Pons (tissue), 1 donor: ENCODE measurements at regions not wholly inside any gene's neighbourhood (a gene's known extent, or its start where the extent isn't known, plus 50 kb on each side); places are given as distances from the start of the nearest gene placed in this dataset.

ENCODE experiments used
- DNase-seq: peaks from one replicate; pipeline ENCODE4 v3.0.0-alpha.2; 2016; ENCODE audit warnings: low spot score

GRCh38 chr4:128358231-128358912 is 70.8 kb upstream of the PGRMC2 start:
- DNase-seq, result no peak

GRCh38 chr4:128357286-128357685 is 69.7 kb upstream of the PGRMC2 start:
- no peak for DNase-seq

GRCh38 chr4:128355305-128355704 is 67.7 kb upstream of the PGRMC2 start:
- DNase-seq, result no peak

DNA sequence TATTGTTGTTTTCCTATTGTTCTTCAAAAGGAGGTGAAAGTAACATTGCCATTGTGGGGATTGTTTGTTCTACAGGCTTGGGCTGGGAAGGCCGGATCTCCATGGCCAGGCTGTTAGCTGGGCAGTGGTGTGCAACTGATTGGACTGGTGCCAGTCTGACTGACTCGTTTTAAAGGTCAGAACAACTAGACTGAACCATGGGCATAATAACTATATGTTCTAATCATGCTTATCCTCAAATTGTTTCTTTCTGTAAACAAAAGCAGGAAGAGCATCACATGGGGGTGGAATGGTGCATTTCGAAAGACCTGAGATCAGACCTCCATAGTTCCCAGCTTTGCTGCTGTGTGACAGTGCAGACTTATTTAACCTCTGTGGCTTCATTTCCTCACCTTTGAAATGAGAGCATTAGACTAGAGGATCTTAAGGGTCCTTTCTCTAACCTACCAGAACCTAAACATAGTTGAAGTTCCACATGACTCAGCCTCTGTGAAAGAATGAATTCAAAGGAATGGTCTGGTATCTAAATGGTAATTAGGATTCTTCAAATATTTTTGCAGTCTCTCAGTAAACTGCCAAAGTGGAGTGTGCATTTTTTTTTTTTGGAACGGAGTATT is 66.7 kb upstream of the PGRMC2 start:
- DNase-seq, result no peak

GRCh38 chr4:128353791-128354190 is 66.2 kb upstream of the PGRMC2 start:
- no peak for DNase-seq

DNA sequence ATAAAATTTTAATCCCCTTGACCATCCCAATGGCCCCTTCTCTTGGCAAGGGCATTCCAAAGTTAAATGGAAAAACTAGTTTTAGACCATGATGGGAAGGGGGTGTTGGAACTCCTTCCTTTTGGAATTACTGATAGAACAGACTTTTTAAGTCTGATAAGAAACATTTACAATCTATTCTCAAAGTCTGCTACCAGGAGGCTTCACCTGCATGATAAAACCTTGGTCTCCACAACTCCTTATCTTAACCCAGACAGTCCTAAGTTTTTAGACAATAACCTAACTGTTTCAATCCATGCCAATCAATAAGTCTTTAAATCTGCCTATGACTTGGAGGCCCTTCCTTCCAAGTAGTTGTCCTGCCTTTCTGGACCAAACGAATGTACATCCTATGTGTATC is 63.9 kb upstream of the PGRMC2 start:
- no peak for DNase-seq

DNA sequence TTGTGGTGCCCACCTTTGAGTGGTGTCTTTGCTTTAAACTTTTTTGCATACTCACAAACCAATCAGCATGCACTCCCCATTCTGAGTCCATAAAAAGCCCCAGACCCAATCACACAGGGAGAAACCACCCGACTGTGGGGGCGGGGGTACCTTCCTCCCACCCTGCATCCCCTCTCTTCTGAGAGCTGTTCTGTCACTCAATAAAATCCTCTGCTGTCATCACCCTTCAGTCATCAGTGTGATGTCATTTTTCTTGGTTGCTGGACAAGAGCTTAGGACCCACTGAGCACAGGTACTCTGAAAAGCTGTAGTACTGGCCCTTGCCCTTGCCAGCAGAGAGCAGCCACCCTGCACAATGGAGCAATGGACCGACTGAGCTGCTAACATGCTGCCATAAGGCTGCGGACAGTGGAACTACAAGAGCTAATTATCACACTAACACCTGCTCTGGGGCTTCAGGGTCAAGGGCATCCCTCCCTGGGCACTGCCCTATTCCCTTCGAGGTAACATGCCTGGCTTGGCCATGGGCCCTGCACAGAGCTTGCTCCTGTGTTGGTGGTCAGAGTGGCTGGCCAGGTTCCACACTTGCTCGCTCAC is 62.9 kb upstream of the PGRMC2 start:
- DNase-seq, result no peak

GRCh38 chr4:128349921-128350320 is 62.3 kb upstream of the PGRMC2 start:
- DNase-seq, result no peak

DNA sequence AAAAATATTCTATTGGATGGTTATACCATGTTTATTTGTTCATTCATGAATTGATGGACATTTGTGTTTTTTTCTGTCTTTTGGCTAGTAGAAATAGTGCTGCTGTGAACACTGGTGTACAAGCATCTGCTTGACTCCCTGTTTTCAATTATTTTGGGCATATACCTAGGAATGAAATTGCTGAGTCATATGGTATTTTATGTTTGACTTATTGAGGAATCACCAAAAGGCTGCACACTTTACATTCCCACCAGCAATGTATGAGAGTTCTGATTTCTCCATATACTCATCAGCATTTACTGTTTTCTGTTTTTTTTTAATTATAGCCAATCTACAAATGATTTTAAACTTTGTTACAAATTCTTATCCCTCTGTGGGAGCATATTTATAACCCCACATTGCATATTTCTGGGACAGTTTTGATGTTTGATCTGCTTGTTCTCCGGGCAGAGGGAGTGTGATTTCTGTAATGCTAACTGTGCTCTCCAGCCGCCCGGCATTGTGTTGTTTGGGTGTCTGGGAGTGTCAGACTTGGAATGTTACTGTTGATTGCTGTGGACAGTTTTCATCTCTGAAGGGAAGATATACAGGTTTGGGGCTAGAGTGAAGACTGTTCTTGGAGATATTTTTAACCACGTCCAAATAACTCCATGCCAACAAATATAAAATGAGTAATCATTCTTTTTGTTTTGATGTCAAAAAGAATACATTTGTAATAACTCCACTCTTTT is 60.5 kb upstream of the PGRMC2 start:
- no peak for DNase-seq

DNA sequence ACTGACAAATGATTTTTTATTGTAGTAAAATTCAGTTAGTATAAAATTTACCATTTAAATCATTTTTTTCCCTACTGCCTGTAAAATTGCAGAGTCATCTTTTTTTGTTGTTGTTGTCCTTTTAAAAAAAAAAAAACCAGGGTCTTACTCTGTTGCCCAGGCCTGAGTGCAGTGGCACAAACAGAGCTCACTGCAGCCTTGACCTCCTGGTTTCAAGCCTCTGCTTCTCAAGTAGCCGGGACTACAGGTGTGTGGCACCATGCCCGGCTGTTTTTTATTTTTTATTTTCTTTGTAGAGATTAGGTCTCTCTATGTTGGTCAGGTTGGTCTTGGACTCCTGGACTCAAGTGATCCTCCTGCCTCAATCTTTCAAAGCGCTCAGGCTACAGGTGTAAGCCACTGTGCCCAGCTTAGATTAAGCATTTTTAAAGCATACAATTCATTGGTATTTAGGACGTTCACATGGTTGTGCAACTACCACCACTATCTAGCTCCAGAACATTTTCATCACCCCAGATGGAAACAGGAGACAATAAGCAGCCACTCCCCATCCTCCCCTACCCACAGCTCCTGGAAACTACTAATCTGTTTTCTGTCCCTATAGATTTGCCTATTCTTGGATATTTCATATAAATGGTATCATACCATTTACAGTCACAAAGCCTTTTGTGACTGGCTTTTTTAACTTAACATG is 59.7 kb upstream of the PGRMC2 start:
- no peak for DNase-seq

DNA sequence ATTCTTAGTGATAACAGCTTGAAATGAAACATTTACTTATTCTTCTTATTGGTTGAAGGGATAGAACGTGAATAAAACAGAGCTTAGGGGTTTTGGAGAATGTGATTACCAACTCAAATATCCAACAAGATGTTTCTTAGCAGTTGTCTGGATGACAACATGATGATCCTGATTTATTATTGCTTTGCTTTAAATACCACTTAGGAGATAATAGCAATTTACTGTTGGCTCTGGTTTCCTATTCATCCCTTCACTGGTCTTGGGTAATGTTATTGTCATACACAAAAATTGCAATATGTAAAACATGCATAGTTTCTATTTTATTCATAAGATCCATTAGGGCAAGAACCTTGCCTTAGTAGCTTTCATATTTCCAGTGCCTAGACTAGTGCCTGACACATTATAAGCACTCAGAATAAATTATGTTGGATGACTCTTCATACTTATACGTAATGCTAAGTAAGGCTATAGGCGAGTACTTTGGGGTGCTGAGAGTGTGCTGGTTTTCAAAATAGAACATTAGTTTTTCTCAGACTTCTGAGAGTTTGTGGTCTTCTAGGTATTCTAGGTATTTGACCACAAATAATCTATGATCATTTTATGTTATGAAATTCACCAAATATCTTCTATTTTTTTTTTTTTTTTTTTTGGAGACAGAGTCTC is 58.6 kb upstream of the PGRMC2 start:
- no peak for DNase-seq

DNA sequence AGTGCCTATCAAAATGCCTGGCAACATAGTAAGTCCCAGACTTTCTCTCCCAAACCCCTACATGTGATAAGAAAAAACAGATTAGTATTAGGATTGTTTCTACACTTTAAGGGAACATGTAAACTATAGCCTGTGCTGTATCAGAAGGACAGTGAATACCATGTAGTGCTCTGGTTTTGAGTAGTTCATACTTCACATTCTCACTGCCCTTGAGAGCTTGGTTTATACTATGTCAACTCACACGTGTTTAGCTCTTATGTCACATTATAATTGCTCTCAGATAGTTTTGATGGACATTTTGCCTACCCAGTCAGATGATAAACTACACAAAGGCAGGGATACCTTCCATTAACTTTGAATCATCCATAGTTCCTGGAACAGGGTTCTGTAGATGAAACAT is 58.0 kb upstream of the PGRMC2 start:
- no peak for DNase-seq

GRCh38 chr4:128342762-128343161 is 55.1 kb upstream of the PGRMC2 start:
- no peak for DNase-seq

DNA sequence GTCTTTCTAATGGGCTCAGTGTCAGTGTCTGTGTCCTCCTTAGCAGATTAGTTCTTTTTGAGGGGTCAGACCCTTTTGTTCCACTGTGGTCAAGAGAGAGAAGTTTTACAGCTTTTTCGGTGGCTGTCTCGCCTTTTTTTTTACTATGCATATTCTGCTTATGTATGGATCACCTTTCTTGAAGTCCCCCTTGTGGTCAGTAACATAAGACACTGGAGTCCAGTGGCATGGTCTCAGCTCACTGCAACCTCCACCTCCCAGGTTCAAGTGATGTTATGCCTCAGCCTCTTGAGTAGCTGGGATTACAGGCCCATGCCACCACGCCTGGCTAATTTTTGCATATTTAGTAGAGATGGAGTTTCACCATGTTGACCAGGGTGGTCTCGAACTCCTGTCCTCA is 54.0 kb upstream of the PGRMC2 start:
- DNase-seq, result no peak

DNA sequence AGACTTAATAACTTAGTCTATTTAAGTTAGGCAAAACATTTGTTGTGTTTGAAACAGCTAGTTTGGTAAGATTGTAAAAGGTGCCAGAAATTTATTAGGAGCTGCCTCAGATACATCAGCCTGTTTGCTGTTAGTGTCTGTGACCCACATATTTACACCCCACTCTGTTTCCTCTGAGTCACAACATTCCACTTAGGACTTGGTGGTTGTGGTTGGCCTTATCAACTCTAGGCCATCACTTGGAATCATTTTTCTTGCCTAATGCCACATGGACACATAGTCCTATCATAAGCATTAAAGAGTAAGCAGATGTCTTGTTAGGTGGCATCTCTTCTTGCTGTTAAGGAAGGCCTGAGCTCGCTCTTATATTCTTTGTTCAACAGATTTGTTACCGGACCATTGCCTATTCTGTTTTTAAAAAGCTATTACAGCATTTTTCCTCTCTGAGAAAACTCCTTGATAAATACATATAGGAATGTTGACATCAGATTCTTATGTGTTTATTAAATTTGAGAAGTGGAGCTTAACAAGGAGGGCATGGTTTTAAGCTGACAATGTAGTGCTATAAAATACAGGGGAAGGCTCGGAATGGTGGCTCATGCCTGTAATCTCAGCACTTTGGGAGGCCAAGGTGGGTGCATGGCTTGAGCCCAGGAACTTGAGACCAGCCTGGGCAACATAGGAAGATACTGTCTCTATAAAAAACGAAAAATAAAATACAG is 51.2 kb upstream of the PGRMC2 start:
- no peak for DNase-seq

DNA sequence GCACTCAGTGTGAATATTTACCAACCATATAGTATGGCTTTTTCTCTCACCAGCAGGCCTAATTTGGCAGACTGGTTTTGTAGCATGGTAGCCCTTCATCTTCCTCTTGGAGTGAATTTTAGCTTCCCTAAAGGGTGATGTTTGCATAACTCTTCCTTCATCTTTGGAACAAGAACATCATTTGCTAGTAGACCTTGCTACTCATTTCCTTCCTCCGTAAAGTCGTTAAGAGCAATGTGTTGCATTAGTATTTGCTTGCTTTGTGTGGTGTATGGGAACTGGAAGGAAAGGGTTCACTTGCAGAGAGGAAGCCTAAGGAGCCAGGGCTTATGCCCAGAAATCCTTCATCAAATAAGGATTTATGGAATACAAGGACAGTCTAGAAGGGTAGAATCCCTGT is 50.2 kb upstream of the PGRMC2 start:
- DNase-seq, result no peak
